ENCODE measurements at regions not wholly inside any gene's neighbourhood (a gene's known extent, or its start where the extent isn't known, plus 50 kb on each side); places are given as distances from the start of the nearest gene placed in this dataset.

- Histone ChIP-seq H3K9me3 (no peaks in the 10 kb centered on the region), H3K4me1 (ENCODE audit: low read depth) (peaks cover 20% of the 10 kb centered on the region), H3K36me3 (ENCODE audit: low read depth) (peaks cover 4% of the 10 kb centered on the region), H3K4me3 (no peak overlapping the region)
- TF ChIP-seq CTCF (IDR thresholded peaks at IDR 0.05): no peak
- intact Hi-C loops (cut with DNase I, micrococcal nuclease): loop anchor here in 1 of 2 donors (5.0 kb wide), 1 partner anchor 286 kb away; no protein-coding TSS in a partner anchor
- DNase-seq: no peak
- no peak for ATAC-seq
These were observed 59.0 kb upstream of the RPH3AL start for GRCh38 chr17:411421-412120.

DNA sequence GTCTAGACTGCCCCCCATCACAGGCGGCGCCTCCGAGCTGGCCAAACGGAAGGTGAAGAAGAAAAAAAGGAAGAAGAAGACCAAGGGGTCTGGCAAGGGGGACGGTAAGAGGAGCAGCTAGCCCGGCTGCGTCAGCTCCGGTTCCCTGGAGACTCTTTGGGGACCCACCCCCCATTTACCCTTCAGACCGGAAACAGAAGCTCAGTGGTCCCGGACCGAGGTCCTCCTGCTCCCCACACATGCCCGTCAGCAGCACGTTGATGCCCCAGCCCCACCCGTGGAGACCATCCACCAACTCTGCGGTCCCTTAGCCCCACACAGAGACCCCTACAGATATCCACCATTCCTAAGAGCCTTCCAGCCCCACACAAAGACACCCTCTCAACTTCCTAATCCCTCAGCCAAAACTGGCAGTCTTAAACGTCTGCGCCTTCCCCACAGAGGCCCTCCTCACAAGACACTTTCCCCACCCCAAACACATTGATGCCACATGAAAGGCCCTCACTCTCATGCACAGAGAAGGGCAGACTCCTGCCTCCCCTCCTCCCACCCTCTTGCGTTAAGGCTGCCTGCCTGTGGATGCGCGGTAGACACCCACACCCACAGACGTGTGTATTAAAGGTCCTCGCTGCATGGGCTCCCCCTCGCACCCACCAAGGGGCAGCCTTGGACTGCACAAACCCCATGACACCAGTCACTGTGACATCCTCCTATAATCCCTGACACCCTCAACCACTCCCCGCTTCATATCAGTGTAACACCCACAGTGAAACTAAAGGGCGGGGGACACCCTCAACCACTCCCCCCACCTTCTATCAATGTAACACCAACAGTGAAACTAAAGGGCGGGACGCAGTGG lies 58.2 kb upstream of the RPH3AL start:
- no peak for TF ChIP-seq CTCF (IDR thresholded peaks at IDR 0.05)
- Histone ChIP-seq H3K4me1 (ENCODE audit: low read depth) (peaks cover 20% of the 10 kb centered on the region), H3K4me3 (peak overlapping the region; percentile 92), H3K36me3 (ENCODE audit: low read depth) (peaks cover 4% of the 10 kb centered on the region), H3K9me3 (no peaks in the 10 kb centered on the region)
- intact Hi-C loops (cut with DNase I, micrococcal nuclease): loop anchor here in 1 of 2 donors (5.0 kb wide), 1 partner anchor 287 kb away; no protein-coding TSS in a partner anchor
- peak; percentile 14 for ATAC-seq
- peak; percentile 51 to 59 (median 54) for DNase-seq

- peak; percentile 93 for ATAC-seq
- peak; percentile 12 for TF ChIP-seq CTCF (IDR thresholded peaks at IDR 0.05)
- H3K9me3 ChIP-seq: no peaks in the 10 kb centered on the region
- H3K4me3 ChIP-seq: peak overlapping the region; percentile 92
- peaks cover 4% of the 10 kb centered on the region for H3K36me3 ChIP-seq (ENCODE audit: low read depth)
- peak; percentile 100 for DNase-seq
- intact Hi-C loops (cut with DNase I, micrococcal nuclease): loop anchor here in 1 of 2 donors (5.0 kb wide), 1 partner anchor 287 kb away; no protein-coding TSS in a partner anchor
- H3K4me1 ChIP-seq (ENCODE audit: low read depth): peaks cover 20% of the 10 kb centered on the region
These were observed 57.4 kb upstream of the RPH3AL start for GRCh38 chr17:409848-410542.

GRCh38 chr17:409308-409847 lies 56.8 kb upstream of the RPH3AL start:
- Histone ChIP-seq H3K4me3 (peak overlapping the region; percentile 92), H3K9me3 (no peaks in the 10 kb centered on the region), H3K36me3 (ENCODE audit: low read depth) (peaks cover 4% of the 10 kb centered on the region), H3K4me1 (ENCODE audit: low read depth) (peaks cover 20% of the 10 kb centered on the region)
- intact Hi-C loops (cut with DNase I, micrococcal nuclease): no loop called here
- ATAC-seq (no peak), DNase-seq (no peak)
- TF ChIP-seq CTCF (IDR thresholded peaks at IDR 0.05): no peak

- no peaks in the 10 kb centered on the region for H3K36me3 ChIP-seq (ENCODE audit: low read depth)
- intact Hi-C loops (cut with DNase I, micrococcal nuclease): no loop called here
- H3K4me1 ChIP-seq (ENCODE audit: low read depth): no peaks in the 10 kb centered on the region
- ATAC-seq (no peak), DNase-seq (no peak)
- no peak overlapping the region for H3K4me3 ChIP-seq
- no peaks in the 10 kb centered on the region for H3K9me3 ChIP-seq
- no peak for TF ChIP-seq CTCF (IDR thresholded peaks at IDR 0.05)
These were observed 52.1 kb upstream of the RPH3AL start for GRCh38 chr17:404703-405102.

Data from mucosa of descending colon (tissue), 3 donors.